ENCODE measurements at regions not wholly inside any gene's neighbourhood (a gene's known extent, or its start where the extent isn't known, plus 50 kb on each side); places are given as distances from the start of the nearest gene placed in this dataset.

DNA sequence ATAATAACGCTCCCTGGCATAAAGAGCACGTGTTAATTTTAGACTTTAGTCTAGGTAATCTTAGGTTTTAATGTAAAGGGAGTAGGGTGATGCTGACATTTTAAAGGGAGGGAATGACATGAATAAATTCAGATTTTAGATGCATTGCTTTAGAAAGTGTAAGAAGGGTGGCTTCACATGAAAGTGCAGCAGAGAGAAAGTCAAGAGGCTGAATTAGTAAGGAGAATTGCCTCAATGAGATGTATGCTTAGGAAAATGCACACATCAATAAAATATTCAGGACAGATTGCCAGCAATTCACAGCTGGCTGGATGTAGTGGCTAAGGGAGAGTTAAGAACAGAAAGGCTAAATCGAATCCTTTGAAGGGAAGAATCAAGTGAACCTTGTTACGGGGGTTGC is 165.5 kb upstream of the CDH19 start:
- TF ChIP-seq, protein P1, sequence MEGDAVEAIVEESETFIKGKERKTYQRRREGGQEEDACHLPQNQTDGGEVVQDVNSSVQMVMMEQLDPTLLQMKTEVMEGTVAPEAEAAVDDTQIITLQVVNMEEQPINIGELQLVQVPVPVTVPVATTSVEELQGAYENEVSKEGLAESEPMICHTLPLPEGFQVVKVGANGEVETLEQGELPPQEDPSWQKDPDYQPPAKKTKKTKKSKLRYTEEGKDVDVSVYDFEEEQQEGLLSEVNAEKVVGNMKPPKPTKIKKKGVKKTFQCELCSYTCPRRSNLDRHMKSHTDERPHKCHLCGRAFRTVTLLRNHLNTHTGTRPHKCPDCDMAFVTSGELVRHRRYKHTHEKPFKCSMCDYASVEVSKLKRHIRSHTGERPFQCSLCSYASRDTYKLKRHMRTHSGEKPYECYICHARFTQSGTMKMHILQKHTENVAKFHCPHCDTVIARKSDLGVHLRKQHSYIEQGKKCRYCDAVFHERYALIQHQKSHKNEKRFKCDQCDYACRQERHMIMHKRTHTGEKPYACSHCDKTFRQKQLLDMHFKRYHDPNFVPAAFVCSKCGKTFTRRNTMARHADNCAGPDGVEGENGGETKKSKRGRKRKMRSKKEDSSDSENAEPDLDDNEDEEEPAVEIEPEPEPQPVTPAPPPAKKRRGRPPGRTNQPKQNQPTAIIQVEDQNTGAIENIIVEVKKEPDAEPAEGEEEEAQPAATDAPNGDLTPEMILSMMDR (IDR thresholded peaks at IDR 0.05; ENCODE audit: low read depth, low read length, poor library complexity, severe bottlenecking) = no peak
- H3K4me2 ChIP-seq (ENCODE audit: low read length) = no peak overlapping the region
- H4K20me1 ChIP-seq (ENCODE audit: control insufficient read depth, insufficient read depth, low read depth, low read length) = no peaks in the 10 kb centered on the region
- H3K9me3 ChIP-seq (ENCODE audit: control insufficient read depth, insufficient read depth, low read length) = no peaks in the 10 kb centered on the region
- H3K27ac ChIP-seq (ENCODE audit: low read depth, low read length) = no peak overlapping the region
- no peaks in the 10 kb centered on the region for H3K4me1 ChIP-seq (ENCODE audit: control insufficient read depth, low read length)
- H3K79me2 ChIP-seq (ENCODE audit: control insufficient read depth, low read length) = no peaks in the 10 kb centered on the region
- H3K9me2 ChIP-seq (replicated peaks; ENCODE audit: control insufficient read depth, low read length) = no peaks in the 10 kb centered on the region
- no peaks in the 10 kb centered on the region for H3K36me3 ChIP-seq (ENCODE audit: control insufficient read depth, low read length)
- no peaks in the 10 kb centered on the region for H3F3A ChIP-seq (ENCODE audit: control insufficient read depth, insufficient read depth)
- H3K4me3 ChIP-seq (ENCODE audit: low read length) = no peak overlapping the region
- no peaks in the 10 kb centered on the region for H3K27me3 ChIP-seq (ENCODE audit: control insufficient read depth, low read length)

DNA sequence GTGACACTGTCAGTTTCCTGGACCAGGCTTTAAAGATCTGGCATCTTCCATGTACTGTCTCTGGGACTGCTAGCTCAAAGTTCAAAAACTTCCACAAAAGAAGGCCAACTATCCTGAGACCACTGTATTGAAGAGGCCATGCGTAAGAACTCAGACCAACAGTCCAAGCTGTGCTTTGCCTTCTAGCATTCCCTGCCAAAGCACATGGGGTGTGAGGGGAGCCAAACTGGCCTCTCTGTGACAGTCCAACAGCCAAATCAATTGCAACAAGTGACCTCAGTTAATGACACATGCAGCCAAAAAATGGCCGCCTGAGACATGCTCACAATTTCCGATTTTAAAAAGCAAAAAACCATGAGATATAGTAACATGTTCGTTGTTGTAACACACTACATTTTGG is 160.3 kb upstream of the CDH19 start:
- Histone ChIP-seq H3K4me3 (ENCODE audit: low read length) (no peak overlapping the region), H3K9me3 (ENCODE audit: control insufficient read depth, insufficient read depth, low read length) (no peaks in the 10 kb centered on the region), H3K79me2 (ENCODE audit: control insufficient read depth, low read length) (no peaks in the 10 kb centered on the region), H4K20me1 (ENCODE audit: control insufficient read depth, insufficient read depth, low read depth, low read length) (no peaks in the 10 kb centered on the region), H3F3A (ENCODE audit: control insufficient read depth, insufficient read depth) (no peaks in the 10 kb centered on the region), H3K27ac (ENCODE audit: low read depth, low read length) (no peak overlapping the region), H3K27me3 (ENCODE audit: control insufficient read depth, low read length) (no peaks in the 10 kb centered on the region), H3K9me2 (replicated peaks; ENCODE audit: control insufficient read depth, low read length) (no peaks in the 10 kb centered on the region), H3K36me3 (ENCODE audit: control insufficient read depth, low read length) (no peaks in the 10 kb centered on the region), H3K4me2 (ENCODE audit: low read length) (no peak overlapping the region), H3K4me1 (ENCODE audit: control insufficient read depth, low read length) (no peaks in the 10 kb centered on the region)
- TF ChIP-seq EZH2phosphoT487 (IDR thresholded peaks at IDR 0.05; ENCODE audit: borderline replicate concordance, low read length) = no peak
- TF ChIP-seq, protein P1 (IDR thresholded peaks at IDR 0.05; ENCODE audit: low read depth, low read length, poor library complexity, severe bottlenecking) = no peak

DNA sequence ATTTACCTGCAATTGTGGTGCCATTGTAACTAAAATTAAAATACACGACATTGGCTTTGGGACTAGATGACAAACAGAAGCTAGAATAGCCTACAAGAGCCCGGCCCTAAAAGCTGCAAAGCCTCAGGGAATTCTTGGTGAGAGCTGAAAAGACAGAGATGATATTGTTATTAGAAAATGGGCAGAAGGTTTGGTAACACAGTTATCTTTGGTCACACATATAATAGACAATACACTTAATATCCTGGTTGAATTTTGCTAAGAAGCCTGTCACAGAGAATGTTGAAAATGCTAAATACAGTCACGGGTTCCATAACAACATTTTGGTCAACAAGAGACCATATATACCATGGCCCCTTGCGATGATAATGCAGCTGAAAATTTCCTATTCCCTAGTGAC is 157.3 kb upstream of the CDH19 start:
- H3K4me1 ChIP-seq (ENCODE audit: control insufficient read depth, low read length) = no peaks in the 10 kb centered on the region
- H3K27ac ChIP-seq (ENCODE audit: low read depth, low read length) = no peak overlapping the region
- no peaks in the 10 kb centered on the region for H3K9me2 ChIP-seq (replicated peaks; ENCODE audit: control insufficient read depth, low read length)
- no peak overlapping the region for H3K4me3 ChIP-seq (ENCODE audit: low read length)
- no peak for TF ChIP-seq EZH2phosphoT487 (IDR thresholded peaks at IDR 0.05; ENCODE audit: borderline replicate concordance, low read length)
- TF ChIP-seq, protein P1 (IDR thresholded peaks at IDR 0.05; ENCODE audit: low read depth, low read length, poor library complexity, severe bottlenecking) = no peak
- H3K4me2 ChIP-seq (ENCODE audit: low read length) = no peak overlapping the region
- no peaks in the 10 kb centered on the region for H3F3A ChIP-seq (ENCODE audit: control insufficient read depth, insufficient read depth)
- H4K20me1 ChIP-seq (ENCODE audit: control insufficient read depth, insufficient read depth, low read depth, low read length) = no peaks in the 10 kb centered on the region
- no peaks in the 10 kb centered on the region for H3K27me3 ChIP-seq (ENCODE audit: control insufficient read depth, low read length)
- no peaks in the 10 kb centered on the region for H3K9me3 ChIP-seq (ENCODE audit: control insufficient read depth, insufficient read depth, low read length)
- H3K36me3 ChIP-seq (ENCODE audit: control insufficient read depth, low read length) = no peaks in the 10 kb centered on the region
- H3K79me2 ChIP-seq (ENCODE audit: control insufficient read depth, low read length) = no peaks in the 10 kb centered on the region

DNA sequence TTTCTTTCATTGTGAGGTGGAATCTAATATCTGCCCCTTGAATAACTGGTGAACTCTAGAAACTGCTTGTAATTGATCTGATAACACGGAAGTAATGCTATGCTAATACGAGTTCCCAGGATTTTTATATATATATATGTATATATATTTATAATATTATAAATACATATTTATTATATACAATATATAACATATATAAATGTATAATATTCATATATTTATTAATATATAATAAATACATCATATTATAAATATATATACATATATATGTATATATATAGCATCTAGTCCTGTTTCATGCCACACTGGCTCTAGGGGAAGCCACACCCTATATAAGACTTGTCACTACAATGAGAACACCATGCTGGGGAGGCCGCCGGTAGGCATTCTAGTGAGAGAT is 156.7 kb upstream of the CDH19 start:
- no peaks in the 10 kb centered on the region for H3K9me2 ChIP-seq (replicated peaks; ENCODE audit: control insufficient read depth, low read length)
- H3K4me1 ChIP-seq (ENCODE audit: control insufficient read depth, low read length) = no peaks in the 10 kb centered on the region
- no peaks in the 10 kb centered on the region for H3K36me3 ChIP-seq (ENCODE audit: control insufficient read depth, low read length)
- no peaks in the 10 kb centered on the region for H3F3A ChIP-seq (ENCODE audit: control insufficient read depth, insufficient read depth)
- no peak overlapping the region for H3K4me2 ChIP-seq (ENCODE audit: low read length)
- no peaks in the 10 kb centered on the region for H4K20me1 ChIP-seq (ENCODE audit: control insufficient read depth, insufficient read depth, low read depth, low read length)
- H3K27ac ChIP-seq (ENCODE audit: low read depth, low read length) = no peak overlapping the region
- H3K27me3 ChIP-seq (ENCODE audit: control insufficient read depth, low read length) = no peaks in the 10 kb centered on the region
- H3K79me2 ChIP-seq (ENCODE audit: control insufficient read depth, low read length) = no peaks in the 10 kb centered on the region
- no peaks in the 10 kb centered on the region for H3K9me3 ChIP-seq (ENCODE audit: control insufficient read depth, insufficient read depth, low read length)
- H3K4me3 ChIP-seq (ENCODE audit: low read length) = no peak overlapping the region
- TF ChIP-seq, protein P1 (IDR thresholded peaks at IDR 0.05; ENCODE audit: low read depth, low read length, poor library complexity, severe bottlenecking) = no peak
- TF ChIP-seq EZH2phosphoT487 (IDR thresholded peaks at IDR 0.05; ENCODE audit: borderline replicate concordance, low read length) = no peak
